CD14-positive monocyte (primary cell): ENCODE measurements at regions not wholly inside any gene's neighbourhood (a gene's known extent, or its start where the extent isn't known, plus 50 kb on each side); places are given as distances from the start of the nearest gene placed in this dataset.

Source experiments
- DNase-seq, 3 donors: peaks; one replicate each; pipeline ENCODE4 v3.0.0-alpha.2; 2011 to 2022
- H2AFZ ChIP-seq: 2 replicates; pipeline ENCODE4 v1.6.0; 2012; ENCODE audit warnings: mild to moderate bottlenecking, low read depth, low read length, inconsistent platforms; ENCODE audit not compliant: insufficient read depth, poor library complexity, severe bottlenecking
- H3K27ac ChIP-seq, 2 donors: 1 replicate in 1 of 2; 2 replicates in 1 of 2; pipeline ENCODE4 v1.5.1; 2012 to 2013; ENCODE audit warnings: low read length in 2 of 2, control low read depth in 1 of 2, inconsistent platforms in 1 of 2, low read depth in 1 of 2, mild to moderate bottlenecking in 1 of 2
- H3K27me3 ChIP-seq, 2 donors: one replicate each; pipeline versions ENCODE4 v1.6.0 to v1.6.1; 2011 to 2013; ENCODE audit warnings: low read length in 2 of 2; ENCODE audit not compliant: control insufficient read depth in 2 of 2, insufficient read depth in 2 of 2
- H3K36me3 ChIP-seq, 2 donors: replicated peaks in 1 of 2; 1 replicate in 1 of 2; 2 replicates in 1 of 2; pipeline versions ENCODE4 v1.5.1 to v1.6.1; 2012 to 2013; ENCODE audit warnings: low read length in 2 of 2, control low read depth in 1 of 2, inconsistent platforms in 1 of 2, mild to moderate bottlenecking in 1 of 2; ENCODE audit not compliant: insufficient read depth in 2 of 2, control insufficient read depth in 1 of 2
- H3K4me1 ChIP-seq, 2 donors: 1 replicate in 1 of 2; 2 replicates in 1 of 2; pipeline versions ENCODE4 v1.5.1 to v1.6.1; 2012 to 2013; ENCODE audit warnings: low read length in 2 of 2, control low read depth in 1 of 2, inconsistent platforms in 1 of 2, mild to moderate bottlenecking in 1 of 2, moderate library complexity in 1 of 2; ENCODE audit not compliant: insufficient read depth in 2 of 2, control insufficient read depth in 1 of 2
- H3K4me2 ChIP-seq: replicated peaks from 2 replicates; pipeline ENCODE3; 2012; ENCODE audit warnings: low read length, moderate library complexity, mild to moderate bottlenecking; ENCODE audit not compliant: poor library complexity, severe bottlenecking; ENCODE audit errors: extremely low read depth
- H3K4me3 ChIP-seq, 3 experiments: fragments of 200-600 bp in 1 of 3; sonication (generic) in 1 of 3; replicated peaks in 1 of 3; 1 replicate in 2 of 3; 2 replicates in 1 of 3; pipeline ENCODE4 v1.5.1; 2011 to 2013; ENCODE audit warnings: low read length in 3 of 3, mild to moderate bottlenecking in 3 of 3, control low read depth in 2 of 3, low read depth in 2 of 3, inconsistent platforms in 1 of 3, moderate library complexity in 1 of 3
- H3K79me2 ChIP-seq: 2 replicates; pipeline ENCODE4 v1.6.0; 2012; ENCODE audit warnings: mild to moderate bottlenecking, control low read depth, inconsistent platforms, low read length, moderate library complexity; ENCODE audit not compliant: insufficient read depth
- H3K9ac ChIP-seq: 2 replicates; pipeline ENCODE4 v1.6.0; 2017; ENCODE audit warnings: low read length, mild to moderate bottlenecking; ENCODE audit not compliant: insufficient read depth, poor library complexity, severe bottlenecking
- H3K9me3 ChIP-seq, 2 donors: replicated peaks in 1 of 2; 1 replicate in 1 of 2; 2 replicates in 1 of 2; pipeline versions ENCODE4 v1.5.1 to v1.6.1; 2012 to 2013; ENCODE audit warnings: low read length in 2 of 2, control low read depth in 1 of 2; ENCODE audit not compliant: control insufficient read depth in 1 of 2, insufficient read depth in 1 of 2
- H4K20me1 ChIP-seq: 2 replicates; pipeline ENCODE4 v1.6.0; 2012; ENCODE audit warnings: mild to moderate bottlenecking, low read length, control low read depth, moderate library complexity; ENCODE audit not compliant: insufficient read depth
- H3K27ac Mint-ChIP-seq, 7 donors: one replicate each; pipeline ENCODE4 v1.8.0; 2020; ENCODE audit warnings: mild to moderate bottlenecking in 7 of 7, mixed read lengths in 7 of 7, moderate library complexity in 6 of 7, inconsistent platforms in 2 of 7
- H3K27me3 Mint-ChIP-seq, 3 donors: one replicate each; pipeline ENCODE4 v1.8.0; 2021 to 2022; ENCODE audit warnings: low read depth in 3 of 3, mild to moderate bottlenecking in 3 of 3, mixed read lengths in 3 of 3, moderate library complexity in 3 of 3, inconsistent platforms in 1 of 3
- H3K36me3 Mint-ChIP-seq, 2 donors: one replicate each; pipeline ENCODE4 v1.8.0; 2020; ENCODE audit warnings: mixed read lengths in 2 of 2, inconsistent platforms in 1 of 2, mild to moderate bottlenecking in 1 of 2
- H3K4me1 Mint-ChIP-seq: one replicate; pipeline ENCODE4 v1.8.0; 2020; ENCODE audit warnings: mild to moderate bottlenecking, mixed read lengths
- H3K4me3 Mint-ChIP-seq, 2 donors: one replicate each; pipeline ENCODE4 v1.8.0; 2020; ENCODE audit warnings: mild to moderate bottlenecking in 2 of 2, mixed read lengths in 2 of 2, moderate library complexity in 1 of 2
- H3K9me3 Mint-ChIP-seq, 7 donors: one replicate each; pipeline ENCODE4 v1.8.0; 2020 to 2022; ENCODE audit warnings: mixed read lengths in 7 of 7, mild to moderate bottlenecking in 6 of 7, moderate library complexity in 6 of 7, inconsistent platforms in 2 of 7
- CTCF ChIP-seq: fragments of 200-600 bp; IDR thresholded peaks from one replicate; pipeline ENCODE4 v1.8.0; 2022; ENCODE audit warnings: antibody characterized with exemption, mild to moderate bottlenecking
- WGBS: methylation state at CpG from one replicate; pipeline ENCODE4 v1.1.5; 2013; ENCODE audit warnings: missing lambda C conversion rate; ENCODE audit not compliant: insufficient coverage; 5-methylcytosine and 5-hydroxymethylcytosine counted together
- intact Hi-C, 2 donors: fragments of 100-400 bp; cut with micrococcal nuclease; formaldehyde crosslinking; loops; one replicate each; pipeline versions ENCODE4 v1.15.0 to v1.15.1; 2023

GRCh38 chrX:138945219-138945618 lies 233.7 kb upstream of the FGF13 start:
- Histone ChIP-seq H3K4me2 (no peak overlapping the region), H3K9me3 (no peaks in the 10 kb centered on the region), H3K4me3 (no peak overlapping the region), H2AFZ (no peak overlapping the region), H3K79me2 (no peaks in the 10 kb centered on the region), H3K36me3 (no peaks in the 10 kb centered on the region), H3K9ac (no peak overlapping the region), H3K27ac (no peak overlapping the region), H3K4me1 (no peaks in the 10 kb centered on the region), H4K20me1 (no peaks in the 10 kb centered on the region), H3K27me3 (no peaks in the 10 kb centered on the region)
- no peaks in the 10 kb centered on the region for H3K36me3 Mint-ChIP-seq
- H3K4me3 Mint-ChIP-seq, result no peak overlapping the region
- no peaks in the 10 kb centered on the region for H3K9me3 Mint-ChIP-seq
- no peaks in the 10 kb centered on the region for H3K4me1 Mint-ChIP-seq
- intact Hi-C loops, result no loop called here
- H3K27ac Mint-ChIP-seq, result no peak overlapping the region
- DNase-seq, result peak in 1 of 3 donors; percentile 9
- 100% methylated on average over 1 of the region's 6 CpGs for WGBS
- no peaks in the 10 kb centered on the region for H3K27me3 Mint-ChIP-seq
- TF ChIP-seq CTCF, result no peak

- Histone ChIP-seq H3K4me3 (no peak overlapping the region), H3K36me3 (no peaks in the 10 kb centered on the region), H2AFZ (no peak overlapping the region), H3K4me1 (no peaks in the 10 kb centered on the region), H3K4me2 (no peak overlapping the region), H3K9ac (no peak overlapping the region), H3K27ac (no peak overlapping the region), H4K20me1 (no peaks in the 10 kb centered on the region), H3K27me3 (no peaks in the 10 kb centered on the region), H3K79me2 (no peaks in the 10 kb centered on the region), H3K9me3 (no peaks in the 10 kb centered on the region)
- no peaks in the 10 kb centered on the region for H3K9me3 Mint-ChIP-seq
- no peak overlapping the region for H3K4me3 Mint-ChIP-seq
- intact Hi-C loops, result no loop called here
- H3K4me1 Mint-ChIP-seq, result no peaks in the 10 kb centered on the region
- no peak for TF ChIP-seq CTCF
- H3K27me3 Mint-ChIP-seq, result peaks cover 0 to 1% (median 0%) of the 10 kb centered on the region in 3 donors
- no peaks in the 10 kb centered on the region for H3K36me3 Mint-ChIP-seq
- DNase-seq, result no peak
- H3K27ac Mint-ChIP-seq, result no peak overlapping the region
Measured at GRCh38 chrX:138939038-138939437, 227.5 kb upstream of the FGF13 start.
